HCT116 (cell line): ENCODE measurements at regions not wholly inside any gene's neighbourhood (a gene's known extent, or its start where the extent isn't known, plus 50 kb on each side); places are given as distances from the start of the nearest gene placed in this dataset.

Experiments
- ATAC-seq: fragments of 200-7000 bp; cut with Tn5 transposase; 2 replicates; pipeline ENCODE4 v1.9.1; 2020; ENCODE audit warnings: mild to moderate bottlenecking, moderate library complexity
- BruUV-seq: library from RNA; stranded (reverse); fragments of 400-500 nt; replicated peaks from 2 replicates; lab custom pipeline; 2021; lab: Mats Ljungman, UMichigan
- CTCF ChIA-PET: fragments of 300-600 bp; sonication (Branson Sonifier 250); formaldehyde crosslinking; loops from one replicate; lab custom pipeline; 2021; ENCODE audit warnings: antibody characterized with exemption; lab: Charles Lee
- POLR2A ChIA-PET: fragments of 300-600, 350-600 bp; sonication (Branson Sonifier 250); formaldehyde crosslinking; loops from one replicate; lab custom pipeline; 2021; ENCODE audit warnings: antibody characterized with exemption; lab: Charles Lee
- RAD21 ChIA-PET, 2 experiments: fragments of 300-600 bp; sonication (Branson Sonifier 250); formaldehyde crosslinking; loops; one replicate each; lab custom pipeline; 2023; ENCODE audit warnings: low total read pairs in 2 of 2; ENCODE audit not compliant: uncharacterized antibody in 2 of 2, unreplicated experiment in 2 of 2, low non-redundant PET in 1 of 2; lab: Charles Lee
- DNase-seq: peaks from one replicate; pipeline ENCODE4 v3.0.0-alpha.2; 2010; ENCODE audit warnings: low read depth, low spot score
- H2AFZ ChIP-seq: fragments of 200-600 bp; shearing (Covaris generic), sonication (generic); 2 replicates; pipeline ENCODE4 v1.6.1; 2017; ENCODE audit warnings: low read depth, mixed run types, mixed read lengths, antibody characterized with exemption, low read length; ENCODE audit not compliant: poor library complexity, severe bottlenecking
- H3K27ac ChIP-seq: 2 replicates; pipeline ENCODE4 v1.5.1; 2012; ENCODE audit warnings: low read depth, low read length
- H3K27me3 ChIP-seq: fragments of 200-600 bp; sonication (generic); 2 replicates; pipeline ENCODE4 v1.6.1; 2016; ENCODE audit warnings: mixed run types, low read length, mixed read lengths; ENCODE audit not compliant: insufficient read depth
- H3K36me3 ChIP-seq, 2 experiments: fragments of 200-500 bp in 1 of 2; fragments of 200-600 bp in 1 of 2; sonication (Bioruptor generic) in 1 of 2; sonication (generic) in 1 of 2; 2 replicates each; pipeline versions ENCODE4 v1.5.1 to v1.6.1; 2014 to 2016; ENCODE audit warnings: low read length in 2 of 2, inconsistent platforms in 1 of 2, mixed read lengths in 1 of 2, mixed run types in 1 of 2; ENCODE audit not compliant: insufficient read depth in 2 of 2, control insufficient read depth in 1 of 2
- H3K4me1 ChIP-seq, 2 experiments: fragments of 200-600 bp in 1 of 2; sonication (generic) in 1 of 2; 2 replicates each; pipeline versions ENCODE4 v1.5.1 to v1.6.1; 2012 to 2017; ENCODE audit warnings: low read length in 2 of 2, inconsistent platforms in 1 of 2, mild to moderate bottlenecking in 1 of 2, mixed read lengths in 1 of 2, mixed run types in 1 of 2, moderate library complexity in 1 of 2; ENCODE audit not compliant: insufficient read depth in 2 of 2, control insufficient read depth in 1 of 2
- H3K4me2 ChIP-seq: fragments of 200-600 bp; sonication (generic); 2 replicates; pipeline ENCODE4 v1.6.1; 2017; ENCODE audit warnings: mixed run types, low read length, mixed read lengths
- H3K4me3 ChIP-seq, 2 experiments: fragments of 200-600 bp in 1 of 2; sonication (generic) in 1 of 2; replicated peaks in 1 of 2; 2 replicates each; pipeline ENCODE4 v1.5.1; 2011 to 2016; ENCODE audit warnings: low read length in 2 of 2, control low read depth in 1 of 2, low read depth in 1 of 2, mild to moderate bottlenecking in 1 of 2, mixed read lengths in 1 of 2, mixed run types in 1 of 2
- H3K79me2 ChIP-seq: fragments of 200-600 bp; sonication (generic); 2 replicates; pipeline ENCODE4 v1.6.1; 2017; ENCODE audit warnings: mild to moderate bottlenecking, mixed run types, low read length, moderate library complexity, mixed read lengths; ENCODE audit not compliant: insufficient read depth
- H3K9ac ChIP-seq: fragments of 200-600 bp; sonication (generic); 2 replicates; pipeline ENCODE4 v1.6.1; 2016; ENCODE audit warnings: low read length, mixed read lengths
- H3K9me2 ChIP-seq: fragments of 200-600 bp; sonication (generic), shearing (Covaris generic); 2 replicates; pipeline ENCODE4 v1.6.1; 2017; ENCODE audit warnings: mixed run types, mild to moderate bottlenecking, moderate library complexity; ENCODE audit not compliant: insufficient read depth
- H3K9me3 ChIP-seq, 2 experiments: fragments of 200-500 bp in 1 of 2; fragments of 200-600 bp in 1 of 2; sonication (Bioruptor generic) in 1 of 2; sonication (generic) in 1 of 2; 2 replicates each; pipeline ENCODE4 v1.6.1; 2014 to 2017; ENCODE audit warnings: low read length in 2 of 2, mixed read lengths in 2 of 2, inconsistent platforms in 1 of 2, low read depth in 1 of 2, mild to moderate bottlenecking in 1 of 2, mixed run types in 1 of 2, moderate library complexity in 1 of 2; ENCODE audit not compliant: control insufficient read depth in 1 of 2, insufficient read depth in 1 of 2
- H4K20me1 ChIP-seq: fragments of 200-600 bp; sonication (generic), shearing (Covaris generic); 2 replicates; pipeline ENCODE4 v1.6.1; 2017; ENCODE audit warnings: mixed run types, mild to moderate bottlenecking, moderate library complexity; ENCODE audit not compliant: insufficient read depth
- CBX3 ChIP-seq: IDR thresholded peaks from 2 replicates; pipeline ENCODE4 v1.6.1; 2012; ENCODE audit warnings: low read depth
- CEBPB ChIP-seq: IDR thresholded peaks from 2 replicates; pipeline ENCODE4 v1.6.1; 2012; ENCODE audit warnings: low read depth
- EGR1 ChIP-seq: IDR thresholded peaks from 2 replicates; pipeline ENCODE4 v1.6.1; 2012; ENCODE audit warnings: low read depth
- ELF1 ChIP-seq: IDR thresholded peaks from 2 replicates; pipeline ENCODE4 v1.6.1; 2012; ENCODE audit warnings: low read depth, borderline replicate concordance
- EZH2 ChIP-seq: fragments of 200-600 bp; sonication (generic); IDR thresholded peaks from 2 replicates; pipeline ENCODE4 v1.6.1; 2017; ENCODE audit warnings: antibody characterized with exemption, mixed run types
- EZH2phosphoT487 ChIP-seq: fragments of 200-600 bp; IDR thresholded peaks from 2 replicates; pipeline ENCODE4 v1.6.1; 2018; ENCODE audit warnings: antibody characterized with exemption, borderline replicate concordance
- JUND ChIP-seq: IDR thresholded peaks from 2 replicates; pipeline ENCODE4 v1.6.1; 2012
- POLR2AphosphoS5 ChIP-seq: IDR thresholded peaks from 2 replicates; pipeline ENCODE4 v1.6.1; 2011; ENCODE audit warnings: mild to moderate bottlenecking, low read depth, low read length, moderate library complexity
- RAD21 ChIP-seq: IDR thresholded peaks from 2 replicates; pipeline ENCODE4 v1.6.1; 2012; ENCODE audit warnings: low read depth, mild to moderate bottlenecking
- SIN3A ChIP-seq: IDR thresholded peaks from 2 replicates; pipeline ENCODE4 v1.6.1; 2012; ENCODE audit warnings: low read depth
- SP1 ChIP-seq: IDR thresholded peaks from 2 replicates; pipeline ENCODE4 v1.6.1; 2012; ENCODE audit warnings: low read depth
- SRF ChIP-seq: IDR thresholded peaks from 2 replicates; pipeline ENCODE4 v1.6.1; 2012; ENCODE audit warnings: low read depth
- TCF7L2 ChIP-seq: IDR thresholded peaks from 2 replicates; pipeline ENCODE4 v1.7.0; 2011; ENCODE audit warnings: borderline replicate concordance, inconsistent platforms; ENCODE audit not compliant: insufficient read depth, insufficient read length; ENCODE audit errors: extremely low read depth
- YY1 ChIP-seq: IDR thresholded peaks from 2 replicates; pipeline ENCODE4 v1.6.1; 2011; ENCODE audit warnings: low read length, low read depth, moderate library complexity, mild to moderate bottlenecking; ENCODE audit not compliant: insufficient replicate concordance; ENCODE audit errors: extremely low read depth
- ZNF274 ChIP-seq: fragments of 200-500 bp; sonication (Bioruptor generic); IDR thresholded peaks from 2 replicates; pipeline ENCODE4 v1.6.1; 2014; ENCODE audit warnings: mild to moderate bottlenecking, low read depth, low read length, inconsistent platforms
- intact Hi-C: fragments of 100-400 bp; cut with micrococcal nuclease; formaldehyde crosslinking; loops from 2 replicates; pipeline ENCODE4 v1.10.0; 2022
- TF ChIP-seq, protein P1 (sequence below), 3 experiments: fragments of 200-600 bp in 1 of 3; sonication (generic) in 1 of 3; IDR thresholded peaks in 2 of 3; conservative IDR thresholded peaks in 1 of 3; 2 replicates each; pipeline ENCODE4 v1.5.1; 2012 to 2017; ENCODE audit warnings: low read depth in 2 of 3, low read length in 2 of 3, antibody characterized with exemption in 1 of 3, borderline replicate concordance in 1 of 3, control low read depth in 1 of 3, mild to moderate bottlenecking in 1 of 3, mixed read lengths in 1 of 3, mixed run types in 1 of 3, moderate library complexity in 1 of 3; ENCODE audit not compliant: insufficient read depth in 1 of 3
- TF ChIP-seq, protein P2 (sequence below): IDR thresholded peaks from 2 replicates; pipeline ENCODE4 v1.6.1; 2011; ENCODE audit warnings: mild to moderate bottlenecking, low read length, moderate library complexity; ENCODE audit not compliant: insufficient replicate concordance; ENCODE audit errors: extremely low read depth

DNA sequence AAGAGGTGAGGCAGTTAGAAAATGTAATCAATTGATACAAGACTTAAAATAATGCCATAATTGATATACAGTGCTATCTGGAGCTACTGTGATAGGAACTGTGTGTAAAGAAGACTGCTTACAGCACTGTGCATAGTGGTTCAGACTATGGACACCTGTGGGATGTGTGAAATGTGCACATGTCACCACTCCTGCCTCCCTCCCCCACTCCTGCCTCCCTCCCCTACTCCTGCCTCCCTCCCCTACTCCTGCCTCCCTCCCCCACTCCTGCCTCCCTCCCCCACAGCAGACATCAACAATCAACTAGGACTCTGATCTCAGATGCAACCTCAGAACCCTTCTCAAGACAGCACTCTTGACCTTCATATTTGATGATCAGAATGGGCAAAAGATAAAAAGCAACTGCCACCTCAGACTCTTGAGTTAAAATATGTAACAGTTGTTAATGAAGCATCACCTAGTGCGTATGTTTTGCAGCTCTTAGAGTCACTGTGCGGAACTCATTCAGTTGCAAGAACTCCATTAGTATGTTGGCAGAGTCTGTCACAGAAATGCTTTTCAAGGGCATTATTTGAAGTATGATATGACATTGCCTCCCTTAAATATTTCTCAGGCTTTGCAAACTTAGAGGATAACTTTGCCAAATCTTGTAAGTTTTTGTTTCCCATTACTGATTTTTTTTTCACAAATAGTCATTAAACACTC lies 255.2 kb upstream of the DDHD1 start:
- BruUV-seq, result no TSS peak
- Histone ChIP-seq H4K20me1 (no peaks in the 10 kb centered on the region), H3K4me3 (no peak overlapping the region), H3K27me3 (no peaks in the 10 kb centered on the region), H3K79me2 (no peaks in the 10 kb centered on the region), H3K27ac (no peak overlapping the region), H3K4me2 (no peak overlapping the region), H3K9me3 (no peaks in the 10 kb centered on the region), H3K36me3 (no peaks in the 10 kb centered on the region), H3K9ac (no peak overlapping the region), H2AFZ (no peak overlapping the region), H3K4me1 (peaks cover 7 to 20% of the 10 kb centered on the region in 2 experiments), H3K9me2 (no peaks in the 10 kb centered on the region)
- no peak for ATAC-seq
- ChIA-PET POLR2A (no interaction called here), RAD21 (interaction anchor here in 1 of 2 experiments (0.6 kb wide), 1 partner anchor 578 kb away, joined by 10 read pairs; no protein-coding TSS in a partner anchor), CTCF (no interaction called here)
- no peak for DNase-seq
- intact Hi-C loops, result no loop called here
- no peak for TF ChIP-seq EGR1
- no peak for TF ChIP-seq SP1
- no peak for TF ChIP-seq SRF
- TF ChIP-seq RAD21, result no peak
- TF ChIP-seq POLR2AphosphoS5, result no peak
- TF ChIP-seq ELF1, result no peak
- no peak for TF ChIP-seq YY1

DNA sequence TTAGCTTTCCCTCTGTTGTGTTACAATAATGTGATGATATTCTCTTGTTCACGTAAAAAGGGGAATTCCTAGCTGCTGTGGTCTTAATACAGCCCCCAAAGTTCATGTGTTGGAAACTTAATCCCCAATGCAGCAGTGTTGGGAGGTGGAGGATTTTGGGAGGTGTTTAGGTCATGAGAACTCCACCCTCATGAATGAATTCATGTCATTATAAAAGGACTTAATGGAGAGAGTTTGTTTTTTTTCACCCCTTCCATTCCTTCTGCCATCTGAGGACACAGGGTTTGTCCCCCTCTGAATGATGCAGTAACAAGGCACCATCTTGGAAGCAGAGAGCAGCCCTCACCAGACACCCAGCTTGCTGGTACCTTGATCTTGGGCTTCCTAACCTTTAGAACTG lies 253.4 kb upstream of the DDHD1 start:
- Histone ChIP-seq H3K4me2 (no peak overlapping the region), H2AFZ (no peak overlapping the region), H3K9me2 (no peaks in the 10 kb centered on the region), H3K9ac (no peak overlapping the region), H3K36me3 (no peaks in the 10 kb centered on the region), H3K27ac (no peak overlapping the region), H3K27me3 (no peaks in the 10 kb centered on the region), H3K79me2 (no peaks in the 10 kb centered on the region), H3K4me3 (no peak overlapping the region), H3K9me3 (no peaks in the 10 kb centered on the region), H3K4me1 (peaks cover 6 to 19% of the 10 kb centered on the region in 2 experiments), H4K20me1 (no peaks in the 10 kb centered on the region)
- intact Hi-C loops, result no loop called here
- CTCF ChIA-PET, result no interaction called here
- POLR2A ChIA-PET, result no interaction called here
- ATAC-seq, result no peak
- DNase-seq, result no peak
- RAD21 ChIA-PET, result no interaction called here
- no TSS peak for BruUV-seq
- TF ChIP-seq EZH2phosphoT487 (no peak), SRF (no peak), CEBPB (no peak), SP1 (no peak), POLR2AphosphoS5 (no peak), TCF7L2 (no peak), JUND (no peak), YY1 (no peak), CBX3 (no peak), EZH2 (no peak), ZNF274 (no peak), SIN3A (no peak)
- TF ChIP-seq, protein P1, sequence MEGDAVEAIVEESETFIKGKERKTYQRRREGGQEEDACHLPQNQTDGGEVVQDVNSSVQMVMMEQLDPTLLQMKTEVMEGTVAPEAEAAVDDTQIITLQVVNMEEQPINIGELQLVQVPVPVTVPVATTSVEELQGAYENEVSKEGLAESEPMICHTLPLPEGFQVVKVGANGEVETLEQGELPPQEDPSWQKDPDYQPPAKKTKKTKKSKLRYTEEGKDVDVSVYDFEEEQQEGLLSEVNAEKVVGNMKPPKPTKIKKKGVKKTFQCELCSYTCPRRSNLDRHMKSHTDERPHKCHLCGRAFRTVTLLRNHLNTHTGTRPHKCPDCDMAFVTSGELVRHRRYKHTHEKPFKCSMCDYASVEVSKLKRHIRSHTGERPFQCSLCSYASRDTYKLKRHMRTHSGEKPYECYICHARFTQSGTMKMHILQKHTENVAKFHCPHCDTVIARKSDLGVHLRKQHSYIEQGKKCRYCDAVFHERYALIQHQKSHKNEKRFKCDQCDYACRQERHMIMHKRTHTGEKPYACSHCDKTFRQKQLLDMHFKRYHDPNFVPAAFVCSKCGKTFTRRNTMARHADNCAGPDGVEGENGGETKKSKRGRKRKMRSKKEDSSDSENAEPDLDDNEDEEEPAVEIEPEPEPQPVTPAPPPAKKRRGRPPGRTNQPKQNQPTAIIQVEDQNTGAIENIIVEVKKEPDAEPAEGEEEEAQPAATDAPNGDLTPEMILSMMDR (IDR thresholded peaks at IDR 0.05 in 2 of 3, conservative IDR thresholded peaks at IDR 0.05 in 1 of 3; ENCODE audit: borderline replicate concordance in 1 of 3, insufficient read depth in 1 of 3, low read depth in 2 of 3, low read length in 2 of 3), result no peak
- TF ChIP-seq, protein P2, sequence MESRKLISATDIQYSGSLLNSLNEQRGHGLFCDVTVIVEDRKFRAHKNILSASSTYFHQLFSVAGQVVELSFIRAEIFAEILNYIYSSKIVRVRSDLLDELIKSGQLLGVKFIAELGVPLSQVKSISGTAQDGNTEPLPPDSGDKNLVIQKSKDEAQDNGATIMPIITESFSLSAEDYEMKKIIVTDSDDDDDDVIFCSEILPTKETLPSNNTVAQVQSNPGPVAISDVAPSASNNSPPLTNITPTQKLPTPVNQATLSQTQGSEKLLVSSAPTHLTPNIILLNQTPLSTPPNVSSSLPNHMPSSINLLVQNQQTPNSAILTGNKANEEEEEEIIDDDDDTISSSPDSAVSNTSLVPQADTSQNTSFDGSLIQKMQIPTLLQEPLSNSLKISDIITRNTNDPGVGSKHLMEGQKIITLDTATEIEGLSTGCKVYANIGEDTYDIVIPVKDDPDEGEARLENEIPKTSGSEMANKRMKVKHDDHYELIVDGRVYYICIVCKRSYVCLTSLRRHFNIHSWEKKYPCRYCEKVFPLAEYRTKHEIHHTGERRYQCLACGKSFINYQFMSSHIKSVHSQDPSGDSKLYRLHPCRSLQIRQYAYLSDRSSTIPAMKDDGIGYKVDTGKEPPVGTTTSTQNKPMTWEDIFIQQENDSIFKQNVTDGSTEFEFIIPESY, result no peak
